Parathyroid adenoma (tissue), 2 donors: ENCODE measurements at regions not wholly inside any gene's neighbourhood (a gene's known extent, or its start where the extent isn't known, plus 50 kb on each side); places are given as distances from the start of the nearest gene placed in this dataset.

Experiments used
- H2AFZ ChIP-seq: fragments of 300-600 bp; sonication (generic); one replicate; pipeline ENCODE4 v1.7.0; 2017; ENCODE audit warnings: antibody characterized with exemption, mild to moderate bottlenecking
- H3K27ac ChIP-seq: fragments of 300-600 bp; sonication (generic); one replicate; pipeline ENCODE4 v1.7.0; 2017
- H3K27me3 ChIP-seq: fragments of 300-600 bp; sonication (generic); one replicate; pipeline ENCODE4 v1.7.0; 2017; ENCODE audit warnings: low read length; ENCODE audit not compliant: control insufficient read depth, insufficient read depth
- H3K36me3 ChIP-seq: fragments of 300-600 bp; sonication (generic); one replicate; pipeline ENCODE4 v1.7.0; 2017; ENCODE audit warnings: low read length; ENCODE audit not compliant: control insufficient read depth, insufficient read depth
- H3K4me1 ChIP-seq: fragments of 300-600 bp; sonication (generic); one replicate; pipeline ENCODE4 v1.7.0; 2017; ENCODE audit warnings: control low read depth
- H3K4me2 ChIP-seq: fragments of 300-600 bp; sonication (generic); one replicate; pipeline ENCODE4 v1.7.0; 2017; ENCODE audit warnings: low read length
- H3K4me3 ChIP-seq: fragments of 300-600 bp; sonication (generic); one replicate; pipeline ENCODE4 v1.7.0; 2017; ENCODE audit warnings: low read depth, low read length
- H3K79me2 ChIP-seq: fragments of 300-600 bp; sonication (generic); one replicate; pipeline ENCODE4 v1.7.0; 2017; ENCODE audit warnings: control low read depth
- H3K9ac ChIP-seq: fragments of 300-600 bp; sonication (generic); one replicate; pipeline ENCODE4 v1.7.0; 2017; ENCODE audit warnings: mild to moderate bottlenecking
- H3K9me3 ChIP-seq: fragments of 300-600 bp; sonication (generic); one replicate; pipeline ENCODE4 v1.7.0; 2017; ENCODE audit warnings: low read length; ENCODE audit not compliant: control insufficient read depth
- CTCF ChIP-seq: fragments of 300-600 bp; sonication (generic); IDR thresholded peaks from one replicate; pipeline ENCODE4 v1.7.0; 2017; ENCODE audit warnings: antibody characterized with exemption, mild to moderate bottlenecking
- donor health status: primary hyperparathyroidism.

GRCh38 chr2:126480033-126480432 is 175.9 kb upstream of the GYPC start:
- Histone ChIP-seq H3K79me2 (no peaks in the 10 kb centered on the region), H3K27ac (no peak overlapping the region), H3K27me3 (no peaks in the 10 kb centered on the region), H3K9ac (no peak overlapping the region), H3K4me1 (no peaks in the 10 kb centered on the region), H2AFZ (no peak overlapping the region), H3K4me2 (no peak overlapping the region), H3K9me3 (no peaks in the 10 kb centered on the region), H3K4me3 (no peak overlapping the region), H3K36me3 (no peaks in the 10 kb centered on the region)
- TF ChIP-seq CTCF, result no peak

GRCh38 chr2:126482582-126483464 is 173.1 kb upstream of the GYPC start:
- H3K9ac ChIP-seq, result no peak overlapping the region
- no peaks in the 10 kb centered on the region for H3K4me1 ChIP-seq
- no peaks in the 10 kb centered on the region for H3K79me2 ChIP-seq
- no peaks in the 10 kb centered on the region for H3K36me3 ChIP-seq
- no peaks in the 10 kb centered on the region for H3K27me3 ChIP-seq
- no peak overlapping the region for H3K4me2 ChIP-seq
- no peak overlapping the region for H3K27ac ChIP-seq
- no peak for TF ChIP-seq CTCF
- H3K9me3 ChIP-seq, result no peaks in the 10 kb centered on the region
- no peak overlapping the region for H2AFZ ChIP-seq
- no peak overlapping the region for H3K4me3 ChIP-seq

GRCh38 chr2:126494593-126494992 is 161.4 kb upstream of the GYPC start:
- H3K9me3 ChIP-seq, result no peaks in the 10 kb centered on the region
- TF ChIP-seq CTCF, result no peak
- H3K79me2 ChIP-seq, result no peaks in the 10 kb centered on the region
- H3K4me3 ChIP-seq, result no peak overlapping the region
- H3K4me1 ChIP-seq, result no peaks in the 10 kb centered on the region
- no peak overlapping the region for H3K27ac ChIP-seq
- H3K36me3 ChIP-seq, result no peaks in the 10 kb centered on the region
- H3K4me2 ChIP-seq, result no peak overlapping the region
- no peak overlapping the region for H2AFZ ChIP-seq
- no peaks in the 10 kb centered on the region for H3K27me3 ChIP-seq
- H3K9ac ChIP-seq, result no peak overlapping the region

GRCh38 chr2:126495189-126495588 is 160.8 kb upstream of the GYPC start:
- Histone ChIP-seq H3K4me2 (no peak overlapping the region), H3K36me3 (no peaks in the 10 kb centered on the region), H3K9me3 (peaks cover under 1% of the 10 kb centered on the region), H3K9ac (no peak overlapping the region), H2AFZ (no peak overlapping the region), H3K4me3 (no peak overlapping the region), H3K27me3 (no peaks in the 10 kb centered on the region), H3K4me1 (no peaks in the 10 kb centered on the region), H3K79me2 (no peaks in the 10 kb centered on the region), H3K27ac (no peak overlapping the region)
- TF ChIP-seq CTCF, result no peak

GRCh38 chr2:126496493-126496892 is 159.5 kb upstream of the GYPC start:
- H2AFZ ChIP-seq, result no peak overlapping the region
- no peak overlapping the region for H3K9ac ChIP-seq
- no peaks in the 10 kb centered on the region for H3K36me3 ChIP-seq
- no peaks in the 10 kb centered on the region for H3K27me3 ChIP-seq
- no peak for TF ChIP-seq CTCF
- peaks cover 3% of the 10 kb centered on the region for H3K9me3 ChIP-seq
- H3K79me2 ChIP-seq, result no peaks in the 10 kb centered on the region
- H3K4me2 ChIP-seq, result no peak overlapping the region
- H3K4me3 ChIP-seq, result no peak overlapping the region
- H3K27ac ChIP-seq, result no peak overlapping the region
- no peaks in the 10 kb centered on the region for H3K4me1 ChIP-seq
